ENCODE measurements at regions not wholly inside any gene's neighbourhood (a gene's known extent, or its start where the extent isn't known, plus 50 kb on each side); places are given as distances from the start of the nearest gene placed in this dataset.

DNA sequence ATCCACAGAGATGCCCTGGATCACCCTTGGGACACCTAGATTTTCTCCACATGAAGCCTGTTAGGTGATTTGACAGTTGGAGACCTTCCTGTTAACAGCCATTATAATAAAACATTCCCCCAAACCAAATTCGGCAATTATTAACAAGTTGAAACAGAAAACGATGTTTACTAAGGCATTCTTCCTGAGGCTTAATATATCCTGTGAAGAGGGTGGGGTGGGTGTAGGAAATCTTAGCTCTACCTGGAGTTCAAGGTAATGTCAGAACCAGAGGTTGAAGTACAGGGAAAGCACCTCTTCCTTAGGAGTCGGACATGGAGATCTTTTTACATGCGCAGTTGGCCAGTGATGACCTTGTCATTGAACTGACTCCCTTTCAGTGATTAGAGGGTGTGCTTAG lies 143.0 kb downstream of the FGF9 start:
- H4K20me1 ChIP-seq (ENCODE audit: insufficient read depth): no peaks in the 10 kb centered on the region
- DNase-seq (ENCODE audit: low read depth, low spot score): no peak
- no peaks in the 10 kb centered on the region for H3K36me3 ChIP-seq (ENCODE audit: control insufficient read depth in 1 of 2, insufficient read depth in 2 of 2, low read length in 2 of 2)
- no peaks in the 10 kb centered on the region for H3K9me2 ChIP-seq (ENCODE audit: insufficient read depth)
- ATAC-seq: no peak
- RAD21 ChIA-PET (ENCODE audit: low non-redundant PET in 1 of 2, low total read pairs in 2 of 2, uncharacterized antibody in 2 of 2, unreplicated experiment in 2 of 2): no interaction called here
- H3K9me3 ChIP-seq (ENCODE audit: control insufficient read depth in 1 of 2, insufficient read depth in 1 of 2, low read depth in 1 of 2, low read length in 2 of 2): no peaks in the 10 kb centered on the region
- H3K27ac ChIP-seq (ENCODE audit: low read depth, low read length): no peak overlapping the region
- H3K4me3 ChIP-seq (replicated peaks in 1 of 2; ENCODE audit: low read depth in 1 of 2, low read length in 2 of 2): no peak overlapping the region
- BruUV-seq (replicated peaks): no TSS peak
- TF ChIP-seq EGR1 (IDR thresholded peaks at IDR 0.05; ENCODE audit: low read depth): no peak
- no peak for TF ChIP-seq SIN3A (IDR thresholded peaks at IDR 0.05; ENCODE audit: low read depth)
- TF ChIP-seq ELF1 (IDR thresholded peaks at IDR 0.05; ENCODE audit: borderline replicate concordance, low read depth): no peak
- TF ChIP-seq, protein P1, sequence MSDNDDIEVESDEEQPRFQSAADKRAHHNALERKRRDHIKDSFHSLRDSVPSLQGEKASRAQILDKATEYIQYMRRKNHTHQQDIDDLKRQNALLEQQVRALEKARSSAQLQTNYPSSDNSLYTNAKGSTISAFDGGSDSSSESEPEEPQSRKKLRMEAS (IDR thresholded peaks at IDR 0.05): no peak
- TF ChIP-seq, protein P2, sequence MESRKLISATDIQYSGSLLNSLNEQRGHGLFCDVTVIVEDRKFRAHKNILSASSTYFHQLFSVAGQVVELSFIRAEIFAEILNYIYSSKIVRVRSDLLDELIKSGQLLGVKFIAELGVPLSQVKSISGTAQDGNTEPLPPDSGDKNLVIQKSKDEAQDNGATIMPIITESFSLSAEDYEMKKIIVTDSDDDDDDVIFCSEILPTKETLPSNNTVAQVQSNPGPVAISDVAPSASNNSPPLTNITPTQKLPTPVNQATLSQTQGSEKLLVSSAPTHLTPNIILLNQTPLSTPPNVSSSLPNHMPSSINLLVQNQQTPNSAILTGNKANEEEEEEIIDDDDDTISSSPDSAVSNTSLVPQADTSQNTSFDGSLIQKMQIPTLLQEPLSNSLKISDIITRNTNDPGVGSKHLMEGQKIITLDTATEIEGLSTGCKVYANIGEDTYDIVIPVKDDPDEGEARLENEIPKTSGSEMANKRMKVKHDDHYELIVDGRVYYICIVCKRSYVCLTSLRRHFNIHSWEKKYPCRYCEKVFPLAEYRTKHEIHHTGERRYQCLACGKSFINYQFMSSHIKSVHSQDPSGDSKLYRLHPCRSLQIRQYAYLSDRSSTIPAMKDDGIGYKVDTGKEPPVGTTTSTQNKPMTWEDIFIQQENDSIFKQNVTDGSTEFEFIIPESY (IDR thresholded peaks at IDR 0.05; ENCODE audit: extremely low read depth, insufficient replicate concordance, low read length): no peak
- no peak for TF ChIP-seq CBX3 (IDR thresholded peaks at IDR 0.05; ENCODE audit: low read depth)
- TF ChIP-seq, protein P3, sequence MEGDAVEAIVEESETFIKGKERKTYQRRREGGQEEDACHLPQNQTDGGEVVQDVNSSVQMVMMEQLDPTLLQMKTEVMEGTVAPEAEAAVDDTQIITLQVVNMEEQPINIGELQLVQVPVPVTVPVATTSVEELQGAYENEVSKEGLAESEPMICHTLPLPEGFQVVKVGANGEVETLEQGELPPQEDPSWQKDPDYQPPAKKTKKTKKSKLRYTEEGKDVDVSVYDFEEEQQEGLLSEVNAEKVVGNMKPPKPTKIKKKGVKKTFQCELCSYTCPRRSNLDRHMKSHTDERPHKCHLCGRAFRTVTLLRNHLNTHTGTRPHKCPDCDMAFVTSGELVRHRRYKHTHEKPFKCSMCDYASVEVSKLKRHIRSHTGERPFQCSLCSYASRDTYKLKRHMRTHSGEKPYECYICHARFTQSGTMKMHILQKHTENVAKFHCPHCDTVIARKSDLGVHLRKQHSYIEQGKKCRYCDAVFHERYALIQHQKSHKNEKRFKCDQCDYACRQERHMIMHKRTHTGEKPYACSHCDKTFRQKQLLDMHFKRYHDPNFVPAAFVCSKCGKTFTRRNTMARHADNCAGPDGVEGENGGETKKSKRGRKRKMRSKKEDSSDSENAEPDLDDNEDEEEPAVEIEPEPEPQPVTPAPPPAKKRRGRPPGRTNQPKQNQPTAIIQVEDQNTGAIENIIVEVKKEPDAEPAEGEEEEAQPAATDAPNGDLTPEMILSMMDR (IDR thresholded peaks at IDR 0.05 in 2 of 3, conservative IDR thresholded peaks at IDR 0.05 in 1 of 3; ENCODE audit: borderline replicate concordance in 1 of 3, insufficient read depth in 1 of 3, low read depth in 2 of 3, low read length in 2 of 3): no peak
- no peak for TF ChIP-seq TCF7L2 (IDR thresholded peaks at IDR 0.05; ENCODE audit: borderline replicate concordance, extremely low read depth, insufficient read depth, insufficient read length)
- CTCF ChIA-PET: no interaction called here
- no peaks in the 10 kb centered on the region for H3K79me2 ChIP-seq (ENCODE audit: insufficient read depth, low read length)
- no peaks in the 10 kb centered on the region for H3K4me1 ChIP-seq (ENCODE audit: control insufficient read depth in 1 of 2, insufficient read depth in 2 of 2, low read length in 2 of 2)
- POLR2A ChIA-PET: no interaction called here
- intact Hi-C loops (cut with micrococcal nuclease): no loop called here
- no peak overlapping the region for H3K9ac ChIP-seq (ENCODE audit: low read length)
- no peaks in the 10 kb centered on the region for H3K27me3 ChIP-seq (ENCODE audit: insufficient read depth, low read length)
- no peak overlapping the region for H2AFZ ChIP-seq (ENCODE audit: low read depth, low read length, poor library complexity, severe bottlenecking)
- no peak overlapping the region for H3K4me2 ChIP-seq (ENCODE audit: low read length)

Measured in HCT116 (cell line).